CD14-positive monocyte (primary cell): ENCODE measurements at regions not wholly inside any gene's neighbourhood (a gene's known extent, or its start where the extent isn't known, plus 50 kb on each side); places are given as distances from the start of the nearest gene placed in this dataset.

Experiments
- DNase-seq, 3 donors: peaks; one replicate each; pipeline ENCODE4 v3.0.0-alpha.2; 2011 to 2022
- H2AFZ ChIP-seq: 2 replicates; pipeline ENCODE4 v1.6.0; 2012; ENCODE audit warnings: mild to moderate bottlenecking, low read depth, low read length, inconsistent platforms; ENCODE audit not compliant: insufficient read depth, poor library complexity, severe bottlenecking
- H3K27ac ChIP-seq, 2 donors: 1 replicate in 1 of 2; 2 replicates in 1 of 2; pipeline ENCODE4 v1.5.1; 2012 to 2013; ENCODE audit warnings: low read length in 2 of 2, control low read depth in 1 of 2, inconsistent platforms in 1 of 2, low read depth in 1 of 2, mild to moderate bottlenecking in 1 of 2
- H3K27me3 ChIP-seq, 2 donors: one replicate each; pipeline versions ENCODE4 v1.6.0 to v1.6.1; 2011 to 2013; ENCODE audit warnings: low read length in 2 of 2; ENCODE audit not compliant: control insufficient read depth in 2 of 2, insufficient read depth in 2 of 2
- H3K36me3 ChIP-seq, 2 donors: replicated peaks in 1 of 2; 1 replicate in 1 of 2; 2 replicates in 1 of 2; pipeline versions ENCODE4 v1.5.1 to v1.6.1; 2012 to 2013; ENCODE audit warnings: low read length in 2 of 2, control low read depth in 1 of 2, inconsistent platforms in 1 of 2, mild to moderate bottlenecking in 1 of 2; ENCODE audit not compliant: insufficient read depth in 2 of 2, control insufficient read depth in 1 of 2
- H3K4me1 ChIP-seq, 2 donors: 1 replicate in 1 of 2; 2 replicates in 1 of 2; pipeline versions ENCODE4 v1.5.1 to v1.6.1; 2012 to 2013; ENCODE audit warnings: low read length in 2 of 2, control low read depth in 1 of 2, inconsistent platforms in 1 of 2, mild to moderate bottlenecking in 1 of 2, moderate library complexity in 1 of 2; ENCODE audit not compliant: insufficient read depth in 2 of 2, control insufficient read depth in 1 of 2
- H3K4me2 ChIP-seq: replicated peaks from 2 replicates; pipeline ENCODE3; 2012; ENCODE audit warnings: low read length, moderate library complexity, mild to moderate bottlenecking; ENCODE audit not compliant: poor library complexity, severe bottlenecking; ENCODE audit errors: extremely low read depth
- H3K4me3 ChIP-seq, 3 experiments: fragments of 200-600 bp in 1 of 3; sonication (generic) in 1 of 3; replicated peaks in 1 of 3; 1 replicate in 2 of 3; 2 replicates in 1 of 3; pipeline ENCODE4 v1.5.1; 2011 to 2013; ENCODE audit warnings: low read length in 3 of 3, mild to moderate bottlenecking in 3 of 3, control low read depth in 2 of 3, low read depth in 2 of 3, inconsistent platforms in 1 of 3, moderate library complexity in 1 of 3
- H3K79me2 ChIP-seq: 2 replicates; pipeline ENCODE4 v1.6.0; 2012; ENCODE audit warnings: mild to moderate bottlenecking, control low read depth, inconsistent platforms, low read length, moderate library complexity; ENCODE audit not compliant: insufficient read depth
- H3K9ac ChIP-seq: 2 replicates; pipeline ENCODE4 v1.6.0; 2017; ENCODE audit warnings: low read length, mild to moderate bottlenecking; ENCODE audit not compliant: insufficient read depth, poor library complexity, severe bottlenecking
- H3K9me3 ChIP-seq, 2 donors: replicated peaks in 1 of 2; 1 replicate in 1 of 2; 2 replicates in 1 of 2; pipeline versions ENCODE4 v1.5.1 to v1.6.1; 2012 to 2013; ENCODE audit warnings: low read length in 2 of 2, control low read depth in 1 of 2; ENCODE audit not compliant: control insufficient read depth in 1 of 2, insufficient read depth in 1 of 2
- H4K20me1 ChIP-seq: 2 replicates; pipeline ENCODE4 v1.6.0; 2012; ENCODE audit warnings: mild to moderate bottlenecking, low read length, control low read depth, moderate library complexity; ENCODE audit not compliant: insufficient read depth
- H3K27ac Mint-ChIP-seq, 7 donors: one replicate each; pipeline ENCODE4 v1.8.0; 2020; ENCODE audit warnings: mild to moderate bottlenecking in 7 of 7, mixed read lengths in 7 of 7, moderate library complexity in 6 of 7, inconsistent platforms in 2 of 7
- H3K27me3 Mint-ChIP-seq, 3 donors: one replicate each; pipeline ENCODE4 v1.8.0; 2021 to 2022; ENCODE audit warnings: low read depth in 3 of 3, mild to moderate bottlenecking in 3 of 3, mixed read lengths in 3 of 3, moderate library complexity in 3 of 3, inconsistent platforms in 1 of 3
- H3K36me3 Mint-ChIP-seq, 2 donors: one replicate each; pipeline ENCODE4 v1.8.0; 2020; ENCODE audit warnings: mixed read lengths in 2 of 2, inconsistent platforms in 1 of 2, mild to moderate bottlenecking in 1 of 2
- H3K4me1 Mint-ChIP-seq: one replicate; pipeline ENCODE4 v1.8.0; 2020; ENCODE audit warnings: mild to moderate bottlenecking, mixed read lengths
- H3K4me3 Mint-ChIP-seq, 2 donors: one replicate each; pipeline ENCODE4 v1.8.0; 2020; ENCODE audit warnings: mild to moderate bottlenecking in 2 of 2, mixed read lengths in 2 of 2, moderate library complexity in 1 of 2
- H3K9me3 Mint-ChIP-seq, 7 donors: one replicate each; pipeline ENCODE4 v1.8.0; 2020 to 2022; ENCODE audit warnings: mixed read lengths in 7 of 7, mild to moderate bottlenecking in 6 of 7, moderate library complexity in 6 of 7, inconsistent platforms in 2 of 7
- CTCF ChIP-seq: fragments of 200-600 bp; IDR thresholded peaks from one replicate; pipeline ENCODE4 v1.8.0; 2022; ENCODE audit warnings: antibody characterized with exemption, mild to moderate bottlenecking
- WGBS: methylation state at CpG from one replicate; pipeline ENCODE4 v1.1.5; 2013; ENCODE audit warnings: missing lambda C conversion rate; ENCODE audit not compliant: insufficient coverage; 5-methylcytosine and 5-hydroxymethylcytosine counted together
- intact Hi-C, 2 donors: fragments of 100-400 bp; cut with micrococcal nuclease; formaldehyde crosslinking; loops; one replicate each; pipeline versions ENCODE4 v1.15.0 to v1.15.1; 2023

GRCh38 chr3:168753724-168754123 is 658.0 kb upstream of the GOLIM4 start:
- Histone ChIP-seq H3K79me2 (no peaks in the 10 kb centered on the region), H3K9me3 (no peaks in the 10 kb centered on the region), H3K4me3 (no peak overlapping the region), H3K4me1 (no peaks in the 10 kb centered on the region), H4K20me1 (no peaks in the 10 kb centered on the region), H3K27ac (no peak overlapping the region), H3K9ac (no peak overlapping the region), H3K36me3 (no peaks in the 10 kb centered on the region), H2AFZ (no peak overlapping the region), H3K4me2 (no peak overlapping the region), H3K27me3 (no peaks in the 10 kb centered on the region)
- Mint-ChIP-seq H3K9me3 (peaks cover 0 to 4% (median 3%) of the 10 kb centered on the region in 7 donors), H3K27ac (no peak overlapping the region), H3K27me3 (no peaks in the 10 kb centered on the region), H3K4me1 (no peaks in the 10 kb centered on the region), H3K36me3 (no peaks in the 10 kb centered on the region), H3K4me3 (no peak overlapping the region)
- intact Hi-C loops = no loop called here
- no peak for TF ChIP-seq CTCF
- WGBS = no CpG with 5 or more reads among the region's 1 CpG
- DNase-seq = no peak

GRCh38 chr3:168752339-168752738 is 656.6 kb upstream of the GOLIM4 start:
- no peak overlapping the region for H3K9ac ChIP-seq
- H3K4me1 Mint-ChIP-seq = no peaks in the 10 kb centered on the region

More at GRCh38 chr3:168752339-168752738, 656.6 kb upstream of the GOLIM4 start:
- H4K20me1 ChIP-seq = no peaks in the 10 kb centered on the region
- TF ChIP-seq CTCF = no peak
- Mint-ChIP-seq H3K36me3 (no peaks in the 10 kb centered on the region), H3K9me3 (peaks cover 0 to 3% (median 0%) of the 10 kb centered on the region in 7 donors), H3K27ac (no peak overlapping the region), H3K27me3 (no peaks in the 10 kb centered on the region), H3K4me3 (no peak overlapping the region)
- intact Hi-C loops = no loop called here
- H3K27ac ChIP-seq = no peak overlapping the region
- H2AFZ ChIP-seq = no peak overlapping the region
- no peaks in the 10 kb centered on the region for H3K9me3 ChIP-seq
- no peaks in the 10 kb centered on the region for H3K4me1 ChIP-seq
- H3K4me2 ChIP-seq = no peak overlapping the region
- no peak for DNase-seq
- H3K27me3 ChIP-seq = no peaks in the 10 kb centered on the region
- no peaks in the 10 kb centered on the region for H3K79me2 ChIP-seq
- no peak overlapping the region for H3K4me3 ChIP-seq
- H3K36me3 ChIP-seq = no peaks in the 10 kb centered on the region
